Calu3 (cell line): ENCODE measurements at regions not wholly inside any gene's neighbourhood (a gene's known extent, or its start where the extent isn't known, plus 50 kb on each side); places are given as distances from the start of the nearest gene placed in this dataset.

ENCODE experiments used
- BruUV-seq: library from RNA; stranded (reverse); fragments of 400-500 nt; replicated peaks from 2 replicates; lab custom pipeline; 2021; lab: Mats Ljungman, UMichigan
- CTCF ChIA-PET: fragments of 300-600 bp; sonication (Branson Sonifier 250); formaldehyde crosslinking; loops from one replicate; lab custom pipeline; 2022; ENCODE audit warnings: antibody characterized with exemption; lab: Charles Lee
- DNase-seq: peaks from one replicate; pipeline ENCODE4 v3.0.0; 2022
- H3K27ac Mint-ChIP-seq: one replicate; pipeline ENCODE4 v1.8.0; 2022; ENCODE audit warnings: mixed read lengths; ENCODE audit not compliant: unreplicated experiment
- H3K27me3 Mint-ChIP-seq: one replicate; pipeline ENCODE4 v1.8.0; 2022; ENCODE audit warnings: mixed read lengths; ENCODE audit not compliant: unreplicated experiment
- H3K36me3 Mint-ChIP-seq: one replicate; pipeline ENCODE4 v1.8.0; 2022; ENCODE audit warnings: mild to moderate bottlenecking, moderate library complexity, mixed read lengths; ENCODE audit not compliant: insufficient read depth, unreplicated experiment
- H3K4me1 Mint-ChIP-seq: one replicate; pipeline ENCODE4 v1.8.0; 2022; ENCODE audit warnings: mild to moderate bottlenecking, low read depth, mixed read lengths; ENCODE audit not compliant: unreplicated experiment
- H3K4me3 Mint-ChIP-seq: one replicate; pipeline ENCODE4 v1.8.0; 2022; ENCODE audit warnings: mild to moderate bottlenecking, low read depth, moderate library complexity, mixed read lengths; ENCODE audit not compliant: unreplicated experiment
- H3K9me3 Mint-ChIP-seq: one replicate; pipeline ENCODE4 v1.8.0; 2022; ENCODE audit warnings: low read depth, mixed read lengths; ENCODE audit not compliant: unreplicated experiment
- CTCF ChIP-seq: fragments of 200-600 bp; IDR thresholded peaks from one replicate; pipeline ENCODE4 v1.8.0; 2022; ENCODE audit warnings: antibody characterized with exemption; ENCODE audit not compliant: unreplicated experiment
- intact Hi-C: fragments of 100-400 bp; cut with micrococcal nuclease; formaldehyde crosslinking; loops from one replicate; pipeline ENCODE4 v1.10.0; 2022; ENCODE audit not compliant: unreplicated experiment

GRCh38 chr20:52880997-52881396, 91.2 kb upstream of the TSHZ2 start:
- Mint-ChIP-seq H3K4me1 (no peaks in the 10 kb centered on the region), H3K4me3 (no peak overlapping the region), H3K9me3 (peaks cover 1% of the 10 kb centered on the region), H3K27ac (no peak overlapping the region), H3K27me3 (peaks cover 7% of the 10 kb centered on the region), H3K36me3 (no peaks in the 10 kb centered on the region)
- intact Hi-C loops: no loop called here
- BruUV-seq: no TSS peak
- TF ChIP-seq CTCF: no peak
- CTCF ChIA-PET: interaction anchor here (0.6 kb wide), 1 partner anchor 99 kb away, joined by 5 read pairs; no protein-coding TSS in a partner anchor
- no peak for DNase-seq

GRCh38 chr20:52880259-52880658, 91.9 kb upstream of the TSHZ2 start:
- CTCF ChIA-PET: no interaction called here
- no peak for TF ChIP-seq CTCF
- Mint-ChIP-seq H3K9me3 (no peaks in the 10 kb centered on the region), H3K4me1 (no peaks in the 10 kb centered on the region), H3K4me3 (no peak overlapping the region), H3K27ac (no peak overlapping the region), H3K36me3 (no peaks in the 10 kb centered on the region), H3K27me3 (peaks cover 7% of the 10 kb centered on the region)
- DNase-seq: no peak
- intact Hi-C loops: no loop called here
- BruUV-seq: no TSS peak

DNA sequence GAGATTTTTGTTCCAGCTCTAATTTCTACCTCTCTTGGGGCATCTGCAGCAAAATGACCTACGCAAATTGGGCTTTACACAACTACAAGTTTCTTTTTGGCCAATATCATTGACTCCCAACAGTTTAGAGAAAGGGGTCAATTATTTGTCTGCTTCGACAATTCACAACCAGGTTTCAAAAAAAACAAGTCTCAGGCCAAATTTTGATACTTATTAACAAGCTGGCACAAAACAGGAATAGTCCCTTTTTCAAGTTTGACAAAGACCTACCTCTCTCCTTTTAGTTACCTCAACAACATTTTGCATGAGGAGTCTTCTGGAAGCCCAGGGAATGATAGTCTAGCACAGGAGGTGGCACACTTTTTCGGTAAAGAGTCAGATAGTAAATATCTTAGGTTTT, 97.9 kb upstream of the TSHZ2 start:
- no peaks in the 10 kb centered on the region for H3K4me1 Mint-ChIP-seq
- BruUV-seq: no TSS peak
- no peak overlapping the region for H3K4me3 Mint-ChIP-seq
- intact Hi-C loops: loop anchor here (2.0 kb wide), 1 partner anchor 21 kb away; no protein-coding TSS in a partner anchor
- H3K9me3 Mint-ChIP-seq: peaks cover under 1% of the 10 kb centered on the region
- H3K36me3 Mint-ChIP-seq: no peaks in the 10 kb centered on the region
- CTCF ChIA-PET: no interaction called here
- TF ChIP-seq CTCF: no peak
- H3K27me3 Mint-ChIP-seq: peaks cover 13% of the 10 kb centered on the region
- no peak for DNase-seq
- no peak overlapping the region for H3K27ac Mint-ChIP-seq

DNA sequence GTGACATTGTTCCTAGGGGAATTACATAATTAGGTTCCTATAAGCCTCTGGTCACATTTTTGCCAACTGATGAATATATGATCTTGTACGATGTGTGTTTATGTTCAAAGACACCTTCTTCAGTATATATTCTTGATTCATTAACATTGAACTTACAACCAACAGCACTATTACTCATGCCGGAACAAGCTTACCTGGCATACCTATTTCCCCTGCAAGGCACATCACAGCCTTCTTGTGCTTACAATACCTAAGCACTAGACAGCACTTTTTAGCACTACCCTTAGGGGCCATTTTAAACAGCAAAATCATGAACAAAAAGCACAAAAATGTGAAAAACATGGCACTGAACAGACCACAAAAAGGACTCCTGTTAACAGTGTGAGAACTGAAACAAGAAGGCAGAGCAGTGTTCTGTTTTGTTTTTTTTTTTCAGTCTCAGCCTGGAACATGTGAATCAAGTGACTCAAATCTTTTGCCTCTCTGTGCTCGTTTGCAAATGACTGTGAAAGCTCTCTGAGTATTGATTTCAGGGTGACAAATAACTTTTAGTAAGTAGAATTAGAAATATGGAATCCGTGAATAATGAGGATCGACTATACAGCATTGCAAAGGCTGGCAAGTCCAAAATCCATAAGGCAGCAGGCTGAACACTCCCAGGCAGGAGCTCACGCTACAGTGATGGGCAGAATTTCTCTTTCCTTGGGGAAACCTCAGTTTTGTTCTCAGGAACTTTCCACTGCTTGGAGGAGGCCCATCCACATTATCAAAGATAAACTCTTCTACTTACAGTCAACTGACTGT, 102.3 kb upstream of the TSHZ2 start:
- peaks cover 4% of the 10 kb centered on the region for H3K9me3 Mint-ChIP-seq
- no TSS peak for BruUV-seq
- H3K4me1 Mint-ChIP-seq: no peaks in the 10 kb centered on the region
- H3K27ac Mint-ChIP-seq: no peak overlapping the region
- no peak for TF ChIP-seq CTCF
- intact Hi-C loops: no loop called here
- CTCF ChIA-PET: interaction anchor here (0.8 kb wide), 1 partner anchor 232 kb away, joined by 5 read pairs; no protein-coding TSS in a partner anchor
- H3K4me3 Mint-ChIP-seq: no peak overlapping the region
- H3K27me3 Mint-ChIP-seq: peaks cover 14% of the 10 kb centered on the region
- H3K36me3 Mint-ChIP-seq: no peaks in the 10 kb centered on the region
- no peak for DNase-seq
